ENCODE measurements at regions not wholly inside any gene's neighbourhood (a gene's known extent, or its start where the extent isn't known, plus 50 kb on each side); places are given as distances from the start of the nearest gene placed in this dataset.
"Not testable (repeated sequence)": the region's sequence is repeated elsewhere in the genome, so short reads cannot be mapped to it uniquely, and the experiment has no call there.

DNA sequence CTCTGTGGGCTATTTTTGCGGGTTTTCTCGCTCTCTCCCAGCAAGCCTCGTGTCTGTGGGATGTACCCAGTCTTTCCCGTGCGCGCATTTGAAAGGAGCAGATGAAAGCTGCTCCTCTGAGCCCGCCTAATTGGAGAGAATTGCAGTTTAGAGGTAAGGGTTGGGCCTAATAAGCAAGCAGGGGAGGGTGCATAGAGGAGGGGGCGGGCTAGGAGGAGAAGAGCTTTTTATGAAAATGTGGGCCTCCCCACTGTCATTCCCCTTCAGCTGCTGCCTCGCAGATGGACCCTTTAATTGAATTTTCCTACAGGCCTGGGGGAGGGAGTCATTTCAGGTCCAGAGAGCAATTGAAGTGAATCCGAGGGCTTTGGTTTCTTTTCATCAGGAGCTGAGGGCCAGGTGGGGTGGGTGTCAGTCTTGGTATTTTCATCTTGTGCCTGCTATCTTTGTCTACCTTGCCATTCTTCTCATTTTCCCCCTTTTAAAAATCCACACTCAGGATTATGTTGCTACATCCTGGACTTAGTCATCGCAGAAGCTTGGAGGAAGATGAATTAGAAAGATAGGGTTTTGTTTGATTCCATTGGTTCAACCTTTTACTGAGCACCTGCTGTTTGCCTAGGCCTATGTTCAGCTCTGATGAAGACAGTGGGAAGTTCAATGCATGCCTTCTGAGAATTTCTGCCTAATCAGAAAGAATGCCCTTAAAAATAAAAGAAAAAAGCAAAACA lies 423.4 kb downstream of the CD83 start:
- DNase-seq = no peak

GRCh38 chr6:14542670-14543366 lies 425.2 kb downstream of the CD83 start:
- no peak for DNase-seq

DNA sequence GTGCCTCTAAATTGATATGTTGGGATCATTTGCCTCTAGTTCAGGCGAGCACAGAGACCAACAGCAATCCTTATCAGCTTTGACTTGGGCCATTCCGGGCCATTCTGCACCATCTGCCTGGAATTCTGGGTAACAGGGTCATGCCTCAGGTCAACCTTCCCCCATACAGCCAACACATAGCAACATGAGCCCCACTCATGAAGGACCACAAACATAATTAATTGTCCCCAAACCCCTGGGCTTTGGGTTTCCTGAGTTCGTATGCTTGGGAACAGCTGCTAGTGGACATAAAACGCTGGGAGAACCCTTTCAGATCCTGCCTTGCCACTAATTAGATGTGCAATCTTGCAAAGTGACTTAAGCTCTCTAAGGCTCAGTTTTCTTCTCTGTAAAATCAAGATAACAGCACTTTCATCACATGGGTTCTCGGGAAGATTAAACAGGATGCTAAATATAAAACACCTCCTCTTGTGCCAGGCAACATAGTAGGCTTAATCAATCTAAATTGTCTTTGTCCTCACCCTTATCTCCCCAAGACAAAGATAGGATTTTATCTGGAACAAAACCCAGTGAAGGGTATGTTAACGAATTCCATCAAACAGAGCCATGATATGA lies 426.5 kb downstream of the CD83 start:
- no peak for DNase-seq

DNA sequence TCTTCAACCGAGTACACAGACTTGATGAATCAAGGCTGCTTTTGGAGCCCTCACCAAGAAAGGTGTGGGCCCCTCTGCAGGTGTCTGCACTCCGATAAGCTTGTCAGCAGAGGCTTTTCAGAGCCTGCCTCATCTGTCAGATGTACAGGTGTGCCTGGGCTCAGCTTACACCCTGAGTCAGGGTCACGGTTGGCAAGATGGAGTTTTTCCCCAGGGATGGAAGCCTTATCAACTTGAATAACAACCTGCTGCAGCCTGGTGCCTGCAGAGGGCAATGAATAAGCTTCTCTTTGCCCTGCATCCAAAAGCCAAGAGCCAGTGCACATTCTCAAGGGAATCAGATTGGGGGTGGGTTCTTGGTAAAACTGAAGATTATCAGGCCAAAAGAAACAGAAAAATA lies 427.1 kb downstream of the CD83 start:
- DNase-seq = no peak

DNA sequence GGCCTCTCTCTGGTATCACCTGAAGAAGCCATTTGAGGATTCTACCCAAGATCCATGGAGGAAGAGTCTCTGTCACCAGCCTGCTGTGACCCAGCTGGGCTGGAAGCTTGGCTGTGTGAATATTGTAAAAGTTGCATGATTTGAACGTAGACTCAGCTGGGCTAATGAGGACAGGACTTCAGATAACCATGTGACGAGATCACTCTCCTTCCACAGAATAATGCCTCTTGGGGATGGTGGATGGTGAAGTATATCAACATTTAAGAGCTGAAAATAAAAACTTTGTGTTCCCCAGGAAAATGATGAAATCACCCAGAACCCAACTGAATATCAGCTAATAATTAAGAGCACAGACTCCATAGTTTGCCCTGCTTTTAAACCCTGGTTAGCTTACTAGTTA lies 427.9 kb downstream of the CD83 start:
- no peak for DNase-seq

GRCh38 chr6:14546036-14546435 lies 428.5 kb downstream of the CD83 start:
- DNase-seq = no peak

- peak; percentile 71 for DNase-seq
These were observed 429.9 kb downstream of the CD83 start for GRCh38 chr6:14547284-14547998.

DNA sequence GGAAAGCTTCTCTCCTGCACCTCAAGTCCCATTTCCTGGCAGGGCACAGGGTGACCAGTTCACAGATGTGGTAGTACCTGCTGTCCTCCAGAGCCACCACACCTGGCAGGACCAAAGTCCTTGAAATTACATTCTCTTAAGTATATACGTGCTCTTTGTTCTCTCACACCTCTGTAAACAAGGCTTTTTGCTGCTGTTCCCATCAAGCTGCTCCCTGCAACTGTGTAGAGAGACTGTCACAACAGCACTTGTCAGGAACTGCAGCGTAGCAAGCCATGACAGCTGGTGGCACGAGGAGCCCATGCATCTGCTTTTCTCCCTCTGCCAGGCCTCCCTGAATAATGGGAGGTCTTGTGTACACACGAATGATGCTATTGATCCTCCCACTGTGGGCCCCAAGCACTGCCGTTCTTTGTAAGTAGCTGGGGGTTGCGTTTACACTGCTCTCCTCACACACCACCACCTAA lies 431.8 kb downstream of the CD83 start:
- DNase-seq = no peak

DNA sequence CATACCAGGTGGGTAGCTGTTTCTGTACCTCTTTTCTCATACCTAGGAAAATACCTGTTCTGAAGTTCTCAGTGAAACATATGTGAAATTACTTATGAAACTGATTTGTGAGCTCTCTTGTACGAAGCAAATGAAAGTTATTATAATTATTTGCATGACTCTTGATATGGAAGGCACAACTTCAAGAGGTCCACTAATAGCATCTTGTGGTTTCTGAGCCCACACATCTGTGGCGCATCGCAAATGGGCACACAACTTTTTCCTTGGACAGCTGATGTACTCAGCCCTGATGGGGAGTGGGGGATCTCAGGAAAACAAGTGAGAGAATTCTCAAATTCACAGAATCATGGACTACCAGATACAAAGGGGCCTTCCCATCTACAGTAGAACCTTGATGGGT lies 432.3 kb downstream of the CD83 start:
- no peak for DNase-seq

DNA sequence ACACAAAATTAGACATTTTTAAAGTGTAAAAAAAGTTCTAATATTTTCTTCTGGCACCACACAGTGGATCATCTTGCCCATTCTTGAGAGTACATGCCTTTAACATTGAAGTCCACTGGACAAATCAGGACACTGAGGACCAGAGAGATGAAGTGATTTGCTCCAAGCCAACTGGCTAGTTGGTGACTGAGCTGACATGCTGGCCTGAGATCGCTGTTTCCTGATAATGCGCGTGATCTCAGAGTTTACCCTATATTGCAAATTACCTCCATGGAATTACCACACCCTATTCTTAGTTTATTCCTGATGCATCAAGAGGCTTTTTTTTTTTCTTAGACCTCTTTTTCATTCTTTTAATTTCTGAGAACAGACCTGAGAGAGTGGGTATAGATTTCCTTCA lies 432.8 kb downstream of the CD83 start:
- no peak for DNase-seq

DNA sequence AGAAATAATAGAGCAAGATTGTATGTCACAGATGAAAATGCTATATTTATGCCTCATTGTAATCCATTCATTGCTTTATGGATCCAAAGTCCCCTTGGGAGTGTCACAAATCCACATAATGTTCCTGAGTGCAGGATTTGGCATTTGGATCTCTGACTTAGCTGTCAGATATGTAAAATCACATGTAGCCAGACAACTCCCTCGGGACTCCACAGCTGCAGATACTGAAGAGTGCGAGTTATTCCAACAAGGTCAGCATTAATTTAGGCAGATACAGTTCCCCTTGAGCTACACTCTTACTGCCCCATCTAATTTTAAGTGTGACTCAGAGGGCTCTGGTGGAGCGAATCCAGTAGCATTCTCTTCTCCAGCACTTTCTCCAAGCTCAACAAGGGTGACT lies 433.2 kb downstream of the CD83 start:
- no peak for DNase-seq

DNA sequence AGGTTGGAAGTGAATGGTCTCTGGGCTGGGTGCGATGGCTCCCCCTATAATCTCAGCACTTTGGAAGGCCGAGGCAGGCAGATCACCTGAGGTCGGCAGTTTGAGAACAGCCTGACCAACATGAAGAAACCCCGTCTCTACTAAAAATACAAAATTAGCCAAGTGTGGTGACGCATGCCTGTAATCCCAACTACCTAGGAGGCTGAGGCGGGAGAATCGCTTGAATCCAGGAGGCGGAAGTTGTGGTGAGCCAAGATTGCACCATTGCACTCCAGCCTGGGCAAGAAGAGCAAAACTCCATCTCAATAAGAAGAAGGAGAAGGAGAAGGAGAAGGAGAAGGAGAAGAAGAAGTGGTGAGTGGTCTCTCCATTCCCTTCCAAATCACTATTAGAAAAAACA lies 434.0 kb downstream of the CD83 start:
- DNase-seq = not testable (repeated sequence)

- no peak for DNase-seq
These were observed 435.3 kb downstream of the CD83 start for GRCh38 chr6:14552891-14553290.

GRCh38 chr6:14553515-14553914 lies 435.9 kb downstream of the CD83 start:
- no peak for DNase-seq

GRCh38 chr6:14555804-14556203 lies 438.2 kb downstream of the CD83 start:
- no peak for DNase-seq

- DNase-seq = no peak
These were observed 442.4 kb downstream of the CD83 start for GRCh38 chr6:14559746-14560536.

- DNase-seq = not testable (repeated sequence)
These were observed 444.0 kb downstream of the CD83 start for GRCh38 chr6:14561563-14561962.

DNA sequence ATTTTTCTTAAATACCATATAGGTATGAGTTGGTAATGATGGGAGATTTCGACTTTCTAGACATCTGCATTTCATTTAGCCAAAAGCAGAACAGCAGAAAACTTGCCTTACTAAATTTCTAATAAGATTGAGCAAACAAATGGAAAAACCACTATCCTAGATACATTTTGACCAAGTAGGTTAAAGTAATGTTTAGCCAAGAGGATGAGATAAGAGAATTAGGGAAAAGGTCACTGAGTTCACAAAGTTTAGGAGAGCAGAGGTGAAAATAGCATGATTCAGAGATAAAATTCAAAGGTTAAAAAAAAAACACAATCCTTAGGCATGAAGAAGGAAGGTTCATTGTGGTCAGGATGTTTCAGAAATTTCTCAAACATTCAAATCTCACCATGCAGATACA lies 450.3 kb downstream of the CD83 start:
- no peak for DNase-seq

- no peak for DNase-seq
These were observed 451.8 kb downstream of the CD83 start for GRCh38 chr6:14569394-14569793.

DNA sequence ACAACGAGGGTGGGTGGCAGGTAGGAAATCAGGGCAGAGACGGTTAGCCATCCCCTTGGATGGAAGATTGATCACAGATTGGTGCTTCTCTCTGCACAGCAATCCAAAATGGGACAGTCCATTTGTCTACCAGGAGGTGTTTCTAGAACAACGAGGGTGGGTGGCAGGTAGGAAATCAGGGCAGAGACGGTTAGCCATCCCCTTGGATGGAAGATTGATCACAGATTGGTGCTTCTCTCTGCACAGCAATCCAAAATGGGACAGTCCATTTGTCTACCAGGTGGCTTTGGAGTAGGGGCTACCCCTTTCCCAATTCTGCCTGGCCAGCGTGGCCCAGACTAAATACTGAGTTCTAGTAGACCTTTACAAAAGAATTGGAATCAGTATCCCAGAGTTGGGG lies 452.3 kb downstream of the CD83 start:
- not testable (repeated sequence) for DNase-seq

DNA sequence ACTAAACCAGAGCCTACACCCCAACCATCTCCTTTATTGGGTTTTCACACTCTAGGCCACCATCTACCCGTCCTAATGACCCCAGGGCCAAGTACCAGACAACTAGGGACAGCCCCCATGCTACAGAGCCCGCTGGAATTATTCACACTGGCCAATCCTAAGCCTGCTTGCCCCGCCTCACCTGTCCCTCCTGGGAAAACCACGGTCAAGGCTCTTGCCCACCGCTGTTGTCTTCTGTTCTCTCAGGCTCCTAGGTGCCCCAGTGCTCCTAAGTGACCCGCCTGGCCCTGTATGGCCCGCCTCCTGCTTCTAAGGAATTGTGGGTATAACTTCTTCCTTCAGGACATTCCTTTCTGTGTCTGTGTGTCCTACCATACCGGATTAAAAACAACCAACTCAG lies 453.4 kb downstream of the CD83 start:
- no peak for DNase-seq

DNA sequence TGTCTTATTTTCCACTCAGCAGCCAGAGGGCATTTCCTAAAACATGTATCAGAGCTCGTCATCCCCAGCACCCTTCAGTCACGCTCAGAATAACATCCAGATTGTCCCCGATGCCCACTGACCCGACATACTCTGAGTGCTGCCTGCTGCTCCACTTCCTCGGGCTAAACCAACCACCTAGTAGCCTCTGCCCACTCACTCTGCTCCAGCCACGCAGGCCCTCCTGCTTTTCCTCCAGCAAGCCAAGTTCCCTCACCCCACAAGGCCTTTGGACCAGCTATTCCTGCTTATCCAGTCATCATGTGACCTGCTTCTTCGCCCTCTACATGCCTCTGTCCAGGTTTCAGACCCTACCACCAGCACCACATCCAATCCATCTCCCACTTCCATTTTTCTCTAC lies 454.2 kb downstream of the CD83 start:
- peak; percentile 60 for DNase-seq

- no peak for DNase-seq
These were observed 455.7 kb downstream of the CD83 start for GRCh38 chr6:14573267-14573666.
